Activated CD4-positive, alpha-beta T cell treated with anti-CD3 and anti-CD28 coated beads, Interleukin-2, amount 10 ng/mL, durations not matched to agents 24 days and 14 days (primary cell): ENCODE measurements at regions not wholly inside any gene's neighbourhood (a gene's known extent, or its start where the extent isn't known, plus 50 kb on each side); places are given as distances from the start of the nearest gene placed in this dataset.

Experiments used
- DNase-seq: peaks from one replicate; pipeline ENCODE4 v3.0.0; 2022
- H3K27ac Mint-ChIP-seq: one replicate; pipeline ENCODE4 v1.8.0; 2022; ENCODE audit warnings: mild to moderate bottlenecking, mixed read lengths
- H3K27me3 Mint-ChIP-seq: one replicate; pipeline ENCODE4 v1.8.0; 2022; ENCODE audit warnings: mixed read lengths
- H3K36me3 Mint-ChIP-seq: one replicate; pipeline ENCODE4 v1.8.0; 2022; ENCODE audit warnings: low read depth, mild to moderate bottlenecking, mixed read lengths
- H3K4me1 Mint-ChIP-seq: one replicate; pipeline ENCODE4 v1.8.0; 2021; ENCODE audit warnings: mixed read lengths
- H3K4me3 Mint-ChIP-seq: one replicate; pipeline ENCODE4 v1.8.0; 2022; ENCODE audit warnings: mild to moderate bottlenecking, moderate library complexity, mixed read lengths
- H3K9me3 Mint-ChIP-seq: one replicate; pipeline ENCODE4 v1.8.0; 2021; ENCODE audit warnings: mixed read lengths
- intact Hi-C: fragments of 100-400 bp; cut with micrococcal nuclease; formaldehyde crosslinking; loops from one replicate; pipeline ENCODE4 v1.15.1; 2023

- H3K4me3 Mint-ChIP-seq: no peak overlapping the region
- no peaks in the 10 kb centered on the region for H3K4me1 Mint-ChIP-seq
- H3K27me3 Mint-ChIP-seq: no peaks in the 10 kb centered on the region
- no peaks in the 10 kb centered on the region for H3K36me3 Mint-ChIP-seq
- intact Hi-C loops: no loop called here
- H3K9me3 Mint-ChIP-seq: no peaks in the 10 kb centered on the region
- DNase-seq: no peak
- no peak overlapping the region for H3K27ac Mint-ChIP-seq
Measured at GRCh38 chr2:67251741-67252140, 145.4 kb upstream of the ETAA1 start.

DNA sequence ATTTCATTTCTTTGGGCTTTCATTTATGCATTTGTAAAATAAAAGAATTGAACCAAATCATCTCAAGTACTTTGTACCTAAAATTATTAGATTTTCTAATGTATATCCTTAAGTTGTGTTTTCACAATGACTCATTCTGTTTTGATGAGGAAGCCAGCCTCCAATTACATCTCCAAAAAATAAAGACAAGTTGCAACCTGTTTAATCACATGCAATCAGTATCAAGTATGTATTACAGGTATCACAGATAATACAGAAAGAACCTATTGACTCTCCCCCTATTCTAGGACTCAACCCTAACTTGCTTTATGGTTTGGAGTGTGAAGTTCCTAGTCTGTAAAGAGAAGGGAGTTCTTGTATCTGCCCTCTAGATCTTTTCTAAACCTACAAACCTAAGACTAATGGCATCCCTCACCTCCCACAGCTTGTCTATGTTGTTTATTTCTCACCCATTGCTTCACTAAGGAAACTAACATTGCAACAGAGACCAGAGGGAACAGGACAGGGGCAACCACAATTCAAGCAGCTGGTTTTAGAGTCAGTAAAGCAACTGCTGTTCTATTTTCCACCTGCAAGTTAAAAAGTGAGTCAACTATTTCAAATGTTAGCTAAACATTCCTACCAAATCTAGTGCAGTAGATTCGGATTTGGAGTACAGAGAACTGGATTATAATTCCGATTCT is 141.1 kb upstream of the ETAA1 start:
- H3K9me3 Mint-ChIP-seq: no peaks in the 10 kb centered on the region
- no peaks in the 10 kb centered on the region for H3K36me3 Mint-ChIP-seq
- H3K4me1 Mint-ChIP-seq: no peaks in the 10 kb centered on the region
- no peaks in the 10 kb centered on the region for H3K27me3 Mint-ChIP-seq
- DNase-seq: no peak
- intact Hi-C loops: no loop called here
- H3K27ac Mint-ChIP-seq: no peak overlapping the region
- H3K4me3 Mint-ChIP-seq: no peak overlapping the region

- no peaks in the 10 kb centered on the region for H3K36me3 Mint-ChIP-seq
- DNase-seq: no peak
- H3K27ac Mint-ChIP-seq: no peak overlapping the region
- no peak overlapping the region for H3K4me3 Mint-ChIP-seq
- no peaks in the 10 kb centered on the region for H3K4me1 Mint-ChIP-seq
- H3K27me3 Mint-ChIP-seq: no peaks in the 10 kb centered on the region
- no peaks in the 10 kb centered on the region for H3K9me3 Mint-ChIP-seq
- intact Hi-C loops: no loop called here
Measured at GRCh38 chr2:67256892-67257291, 140.2 kb upstream of the ETAA1 start.

- no peaks in the 10 kb centered on the region for H3K4me1 Mint-ChIP-seq
- no peak overlapping the region for H3K4me3 Mint-ChIP-seq
- no peaks in the 10 kb centered on the region for H3K9me3 Mint-ChIP-seq
- intact Hi-C loops: no loop called here
- no peaks in the 10 kb centered on the region for H3K36me3 Mint-ChIP-seq
- H3K27me3 Mint-ChIP-seq: no peaks in the 10 kb centered on the region
- H3K27ac Mint-ChIP-seq: no peak overlapping the region
- no peak for DNase-seq
Measured at GRCh38 chr2:67258122-67258521, 139.0 kb upstream of the ETAA1 start.

- H3K4me3 Mint-ChIP-seq: no peak overlapping the region
- DNase-seq: no peak
- H3K9me3 Mint-ChIP-seq: no peaks in the 10 kb centered on the region
- H3K36me3 Mint-ChIP-seq: no peaks in the 10 kb centered on the region
- no peaks in the 10 kb centered on the region for H3K27me3 Mint-ChIP-seq
- no peaks in the 10 kb centered on the region for H3K4me1 Mint-ChIP-seq
- intact Hi-C loops: no loop called here
- H3K27ac Mint-ChIP-seq: no peak overlapping the region
Measured at GRCh38 chr2:67258831-67259230, 138.3 kb upstream of the ETAA1 start.

DNA sequence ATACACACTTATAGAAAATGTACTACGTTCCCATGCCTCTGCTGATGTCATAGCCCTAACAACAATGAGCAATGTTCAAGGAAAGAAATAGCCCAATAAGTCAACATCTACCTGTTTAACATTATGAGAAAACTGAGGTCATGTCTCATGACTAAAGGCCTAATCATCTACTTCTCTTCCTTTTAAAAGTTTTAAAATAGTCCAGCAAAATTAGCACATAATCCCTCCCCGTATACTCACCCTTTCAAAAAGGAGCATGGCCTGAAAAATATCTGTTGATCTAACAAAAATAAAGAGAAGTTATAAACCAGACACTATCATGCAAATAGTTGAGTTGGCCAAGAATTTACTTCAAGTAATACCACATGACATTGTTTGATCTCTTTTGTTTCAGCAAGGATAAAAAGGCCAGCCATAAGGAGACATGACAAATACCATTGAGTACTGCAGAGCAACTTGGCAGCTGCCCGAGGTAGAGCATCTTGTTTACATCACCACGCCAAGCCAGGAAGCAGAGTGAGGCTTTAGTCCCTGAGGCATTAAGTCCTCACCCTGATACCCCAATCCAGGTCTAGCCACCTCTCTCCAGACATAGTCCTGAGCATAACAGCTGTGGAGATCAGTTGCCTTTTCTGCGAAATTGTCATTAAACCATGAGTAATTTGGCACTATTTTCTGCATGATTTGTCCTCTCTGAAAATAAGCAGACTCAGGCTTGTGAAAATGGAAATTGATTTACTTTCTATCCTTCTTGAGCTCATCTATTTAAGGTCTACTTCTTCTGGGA is 137.4 kb upstream of the ETAA1 start:
- Mint-ChIP-seq H3K9me3 (no peaks in the 10 kb centered on the region), H3K27ac (no peak overlapping the region), H3K27me3 (no peaks in the 10 kb centered on the region), H3K4me3 (no peak overlapping the region), H3K4me1 (no peaks in the 10 kb centered on the region), H3K36me3 (no peaks in the 10 kb centered on the region)
- DNase-seq: no peak
- intact Hi-C loops: no loop called here

DNA sequence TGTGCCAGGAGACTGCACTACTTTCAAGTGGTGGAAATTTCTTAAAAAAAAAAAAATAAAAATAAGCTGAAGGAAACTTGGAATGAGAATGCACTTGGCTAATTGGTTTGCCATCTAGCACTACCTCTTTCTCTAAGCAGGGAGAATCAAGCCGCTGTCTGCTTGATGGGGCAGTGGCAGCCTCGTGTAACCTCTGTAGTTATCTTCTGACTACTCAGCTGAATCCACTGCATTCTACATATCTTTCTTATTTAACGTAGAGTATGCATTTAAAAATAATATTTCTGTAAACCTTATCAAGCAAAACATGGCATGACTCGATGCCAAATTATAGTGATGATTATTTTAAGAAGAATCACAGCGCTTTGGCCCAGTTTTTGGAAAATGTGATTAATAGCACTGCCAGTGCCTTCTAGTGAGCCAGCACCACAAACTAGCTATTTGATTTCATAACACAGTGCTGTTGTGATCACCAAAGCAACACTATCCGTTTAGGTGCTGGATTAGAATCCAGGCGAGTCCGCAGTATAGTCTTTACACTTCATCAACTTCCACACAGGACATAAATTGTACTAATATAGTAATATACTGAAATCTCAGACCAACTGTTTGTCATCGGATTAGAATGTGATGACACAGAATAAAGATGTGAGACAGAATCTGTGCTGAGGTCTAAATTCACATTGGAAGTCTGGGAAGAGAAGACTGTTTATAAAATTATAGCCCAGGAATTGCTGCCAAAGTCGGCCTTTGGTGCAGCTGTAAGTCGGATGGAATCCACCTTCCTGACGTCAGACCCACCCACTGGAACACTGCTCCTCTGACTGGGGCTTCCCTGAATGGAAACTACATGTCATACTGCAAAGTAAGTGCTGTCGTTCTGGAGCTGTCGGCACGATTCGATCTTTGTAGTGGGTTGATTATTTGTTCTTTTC is 136.5 kb upstream of the ETAA1 start:
- Mint-ChIP-seq H3K4me1 (no peaks in the 10 kb centered on the region), H3K4me3 (no peak overlapping the region), H3K36me3 (no peaks in the 10 kb centered on the region), H3K27me3 (no peaks in the 10 kb centered on the region), H3K9me3 (no peaks in the 10 kb centered on the region), H3K27ac (no peak overlapping the region)
- intact Hi-C loops: no loop called here
- DNase-seq: no peak

DNA sequence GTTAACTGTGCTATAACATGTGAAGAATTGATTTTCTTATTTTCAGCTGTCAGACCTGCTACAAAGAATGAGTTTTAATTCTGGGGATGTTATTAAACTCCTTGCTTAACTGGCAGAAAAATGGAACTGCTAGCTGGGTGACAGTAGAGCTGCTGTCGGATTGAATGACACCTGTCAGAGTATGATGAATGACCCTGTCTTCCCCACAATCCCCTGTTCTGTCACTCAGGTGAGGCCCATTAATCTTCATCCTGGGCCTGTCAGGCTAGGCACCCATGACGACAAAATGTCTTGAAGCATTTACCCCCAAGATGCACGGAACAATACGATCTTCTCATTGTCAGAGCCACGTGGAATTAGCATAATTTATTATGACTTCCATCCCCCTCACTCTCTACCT is 129.9 kb upstream of the ETAA1 start:
- Mint-ChIP-seq H3K9me3 (no peaks in the 10 kb centered on the region), H3K27me3 (no peaks in the 10 kb centered on the region), H3K36me3 (no peaks in the 10 kb centered on the region), H3K4me1 (no peaks in the 10 kb centered on the region), H3K4me3 (no peak overlapping the region), H3K27ac (no peak overlapping the region)
- DNase-seq: no peak
- intact Hi-C loops: no loop called here

DNA sequence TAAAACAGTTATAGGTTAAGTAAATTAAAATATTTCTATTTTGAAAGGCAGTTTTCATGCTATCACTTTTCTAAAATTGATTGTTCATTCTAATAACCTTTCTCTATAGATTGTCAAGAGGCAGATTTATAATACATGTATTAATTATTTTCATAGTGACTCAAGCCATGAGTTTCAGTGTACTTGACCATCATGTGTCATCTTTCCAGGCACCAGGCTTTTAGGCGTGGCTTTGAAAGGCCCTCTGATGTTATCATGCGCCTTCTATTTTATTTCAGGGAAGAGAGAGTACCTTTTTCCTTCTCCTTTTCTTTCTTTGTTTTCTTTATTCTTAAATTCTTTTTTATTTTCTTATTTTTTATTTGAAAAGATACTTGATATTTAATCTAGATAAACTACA is 128.3 kb upstream of the ETAA1 start:
- Mint-ChIP-seq H3K4me3 (no peak overlapping the region), H3K27ac (no peak overlapping the region), H3K4me1 (no peaks in the 10 kb centered on the region), H3K9me3 (no peaks in the 10 kb centered on the region), H3K36me3 (no peaks in the 10 kb centered on the region), H3K27me3 (no peaks in the 10 kb centered on the region)
- intact Hi-C loops: no loop called here
- DNase-seq: no peak

DNA sequence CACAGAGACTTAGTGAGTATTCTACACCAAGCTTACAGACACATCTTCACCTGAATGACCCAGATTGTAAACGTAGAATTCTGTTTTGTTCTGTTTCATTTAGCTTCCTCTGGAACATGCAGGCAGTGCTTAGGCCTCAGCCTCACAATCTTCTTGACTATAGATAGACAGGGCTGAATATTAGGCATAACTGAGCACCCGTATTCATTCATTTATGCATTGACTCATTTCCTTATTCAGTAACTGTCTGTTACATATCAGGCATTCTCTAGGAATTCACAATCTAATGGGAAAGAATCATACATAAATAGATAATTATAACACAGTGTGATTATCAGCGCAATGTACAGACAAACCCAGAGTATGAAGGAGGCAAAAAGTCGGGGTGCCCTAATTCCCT is 124.9 kb upstream of the ETAA1 start:
- no peak overlapping the region for H3K4me3 Mint-ChIP-seq
- no peaks in the 10 kb centered on the region for H3K4me1 Mint-ChIP-seq
- no peak for DNase-seq
- no peak overlapping the region for H3K27ac Mint-ChIP-seq
- H3K9me3 Mint-ChIP-seq: no peaks in the 10 kb centered on the region
- intact Hi-C loops: no loop called here
- H3K27me3 Mint-ChIP-seq: no peaks in the 10 kb centered on the region
- no peaks in the 10 kb centered on the region for H3K36me3 Mint-ChIP-seq

- Mint-ChIP-seq H3K36me3 (no peaks in the 10 kb centered on the region), H3K4me3 (no peak overlapping the region), H3K27me3 (no peaks in the 10 kb centered on the region), H3K9me3 (no peaks in the 10 kb centered on the region), H3K27ac (no peak overlapping the region), H3K4me1 (no peaks in the 10 kb centered on the region)
- no peak for DNase-seq
- intact Hi-C loops: no loop called here
Measured at GRCh38 chr2:67277450-67277849, 119.7 kb upstream of the ETAA1 start.

GRCh38 chr2:67281101-67281500 is 116.0 kb upstream of the ETAA1 start:
- Mint-ChIP-seq H3K4me3 (no peak overlapping the region), H3K4me1 (no peaks in the 10 kb centered on the region), H3K36me3 (no peaks in the 10 kb centered on the region), H3K27ac (no peak overlapping the region), H3K27me3 (no peaks in the 10 kb centered on the region), H3K9me3 (no peaks in the 10 kb centered on the region)
- DNase-seq: no peak
- intact Hi-C loops: no loop called here

GRCh38 chr2:67283641-67284040 is 113.5 kb upstream of the ETAA1 start:
- intact Hi-C loops: no loop called here
- H3K4me3 Mint-ChIP-seq: no peak overlapping the region
- H3K27ac Mint-ChIP-seq: no peak overlapping the region
- H3K9me3 Mint-ChIP-seq: no peaks in the 10 kb centered on the region
- no peaks in the 10 kb centered on the region for H3K4me1 Mint-ChIP-seq
- H3K27me3 Mint-ChIP-seq: no peaks in the 10 kb centered on the region
- no peak for DNase-seq
- H3K36me3 Mint-ChIP-seq: no peaks in the 10 kb centered on the region
